BJ (cell line): ENCODE measurements at regions not wholly inside any gene's neighbourhood (a gene's known extent, or its start where the extent isn't known, plus 50 kb on each side); places are given as distances from the start of the nearest gene placed in this dataset.

Experiments used
- CTCF ChIA-PET: fragments of 350-600 bp; formaldehyde crosslinking; extraction: SDS; loops from one replicate; lab custom pipeline; 2021; ENCODE audit warnings: antibody characterized with exemption, inconsistent platforms; lab: Yijun Ruan, JAX
- POLR2A ChIA-PET: fragments of 300-600 bp; sonication (Branson Sonifier 250); formaldehyde crosslinking; extraction: SDS; loops from one replicate; lab custom pipeline; 2021; ENCODE audit warnings: antibody characterized with exemption; lab: Charles Lee
- DNase-seq: peaks from one replicate; pipeline ENCODE4 v3.0.0-alpha.2; 2011; ENCODE audit warnings: low read depth
- H3K27me3 ChIP-seq: 2 replicates; pipeline ENCODE4 v1.6.0; 2011; ENCODE audit warnings: low read length; ENCODE audit not compliant: control insufficient read depth, insufficient read depth
- H3K36me3 ChIP-seq: 2 replicates; pipeline ENCODE4 v1.5.1; 2011; ENCODE audit warnings: low read length; ENCODE audit not compliant: control insufficient read depth, insufficient read depth
- H3K4me3 ChIP-seq: 2 replicates; pipeline ENCODE4 v1.5.1; 2011; ENCODE audit warnings: low read depth, mild to moderate bottlenecking, control low read depth, low read length
- TF ChIP-seq, protein P1 (sequence below): IDR thresholded peaks from 2 replicates; pipeline ENCODE4 v1.5.1; 2011; ENCODE audit warnings: low read depth, mild to moderate bottlenecking, control low read depth, inconsistent platforms, low read length, moderate library complexity; ENCODE audit not compliant: insufficient read depth

DNA sequence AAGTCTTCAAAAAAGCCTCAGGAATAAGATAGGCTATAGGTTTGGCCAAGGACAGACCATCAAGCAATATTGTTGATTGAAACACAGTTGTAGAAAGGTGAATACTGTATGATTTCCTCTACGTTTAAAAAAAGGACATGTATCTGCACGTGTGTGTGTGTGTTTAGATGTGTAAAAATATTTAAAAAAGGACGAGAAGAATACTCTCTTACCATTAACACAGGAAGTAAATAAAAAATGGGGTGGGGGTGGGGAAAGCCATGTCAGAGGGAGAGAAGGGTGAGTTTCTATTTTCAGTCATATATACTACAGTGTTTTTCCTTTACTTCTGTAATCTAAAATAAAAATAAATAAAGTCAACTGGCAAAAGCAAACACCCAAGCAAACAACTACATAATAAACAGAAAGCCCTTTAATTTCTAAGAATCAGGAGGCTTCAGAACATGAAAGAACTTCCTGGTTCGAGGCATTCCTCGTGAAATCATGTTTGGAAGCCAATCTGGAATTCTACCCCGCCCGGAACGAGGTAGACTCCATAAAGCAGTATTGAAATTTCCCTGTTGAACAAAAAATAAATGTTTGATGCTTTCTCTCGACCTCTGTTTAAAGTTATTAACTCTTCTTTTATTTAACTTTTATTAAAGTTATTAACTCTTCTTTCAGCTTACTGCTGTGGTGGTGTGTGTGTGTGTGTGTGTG is 158.1 kb upstream of the ZNF217 start:
- H3K36me3 ChIP-seq = no peaks in the 10 kb centered on the region
- TF ChIP-seq, protein P1, sequence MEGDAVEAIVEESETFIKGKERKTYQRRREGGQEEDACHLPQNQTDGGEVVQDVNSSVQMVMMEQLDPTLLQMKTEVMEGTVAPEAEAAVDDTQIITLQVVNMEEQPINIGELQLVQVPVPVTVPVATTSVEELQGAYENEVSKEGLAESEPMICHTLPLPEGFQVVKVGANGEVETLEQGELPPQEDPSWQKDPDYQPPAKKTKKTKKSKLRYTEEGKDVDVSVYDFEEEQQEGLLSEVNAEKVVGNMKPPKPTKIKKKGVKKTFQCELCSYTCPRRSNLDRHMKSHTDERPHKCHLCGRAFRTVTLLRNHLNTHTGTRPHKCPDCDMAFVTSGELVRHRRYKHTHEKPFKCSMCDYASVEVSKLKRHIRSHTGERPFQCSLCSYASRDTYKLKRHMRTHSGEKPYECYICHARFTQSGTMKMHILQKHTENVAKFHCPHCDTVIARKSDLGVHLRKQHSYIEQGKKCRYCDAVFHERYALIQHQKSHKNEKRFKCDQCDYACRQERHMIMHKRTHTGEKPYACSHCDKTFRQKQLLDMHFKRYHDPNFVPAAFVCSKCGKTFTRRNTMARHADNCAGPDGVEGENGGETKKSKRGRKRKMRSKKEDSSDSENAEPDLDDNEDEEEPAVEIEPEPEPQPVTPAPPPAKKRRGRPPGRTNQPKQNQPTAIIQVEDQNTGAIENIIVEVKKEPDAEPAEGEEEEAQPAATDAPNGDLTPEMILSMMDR = no peak
- CTCF ChIA-PET = interaction anchor here (1.6 kb wide), 1 partner anchor 13 kb away, joined by 3 read pairs; no protein-coding TSS in a partner anchor
- H3K4me3 ChIP-seq = no peak overlapping the region
- no peak for DNase-seq
- POLR2A ChIA-PET = interaction anchor here (0.6 kb wide), 1 partner anchor 13 kb away, joined by 3 read pairs; no protein-coding TSS in a partner anchor
- no peaks in the 10 kb centered on the region for H3K27me3 ChIP-seq

DNA sequence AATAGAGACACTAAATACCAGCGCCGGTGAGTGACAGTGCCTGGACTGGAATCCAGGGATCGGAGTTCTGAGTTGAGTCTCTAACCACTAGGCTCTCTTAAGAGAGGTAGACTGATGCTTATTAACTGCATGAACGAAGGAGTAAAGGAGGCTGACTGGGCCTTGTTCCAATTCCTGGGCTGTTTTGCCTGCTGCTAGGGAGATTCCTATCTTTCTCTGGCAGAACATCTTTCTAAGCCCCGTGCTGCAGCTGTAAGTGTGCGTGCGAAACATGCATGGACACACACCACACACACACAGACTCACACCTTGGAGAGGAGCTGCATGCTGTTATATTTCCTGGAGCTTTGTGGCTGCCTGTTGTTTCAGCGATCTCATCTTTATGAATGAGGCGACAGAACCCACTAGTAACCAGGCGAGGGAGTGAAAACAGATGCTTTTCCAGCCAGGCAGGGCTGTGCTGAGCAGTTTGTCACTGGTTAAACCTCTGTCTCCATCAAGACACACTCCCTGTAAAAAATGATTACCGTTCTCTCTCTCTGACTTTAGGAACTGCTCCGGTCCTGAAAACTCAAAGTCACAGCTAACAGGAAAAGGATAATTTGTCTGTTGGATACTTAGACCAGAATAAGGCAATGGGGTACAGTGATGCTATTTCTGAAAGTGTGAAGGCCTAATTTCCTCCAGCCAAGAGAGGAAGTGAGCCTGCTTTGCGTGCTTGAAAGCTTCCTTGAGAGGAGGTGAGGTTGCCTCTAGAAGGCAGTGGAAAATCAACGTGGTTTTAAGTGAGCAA is 157.4 kb upstream of the ZNF217 start:
- TF ChIP-seq, protein P1 = no peak
- no peak overlapping the region for H3K4me3 ChIP-seq
- POLR2A ChIA-PET = interaction anchor here (0.6 kb wide), 1 partner anchor 12 kb away, joined by 3 read pairs; no protein-coding TSS in a partner anchor
- peak; percentile 95 for DNase-seq
- H3K27me3 ChIP-seq = no peaks in the 10 kb centered on the region
- no peaks in the 10 kb centered on the region for H3K36me3 ChIP-seq
- CTCF ChIA-PET = interaction anchor here (0.9 to 2.3 kb wide), 2 partner anchors 10 to 165 kb away, joined by 3 to 8 read pairs; no protein-coding TSS in a partner anchor

DNA sequence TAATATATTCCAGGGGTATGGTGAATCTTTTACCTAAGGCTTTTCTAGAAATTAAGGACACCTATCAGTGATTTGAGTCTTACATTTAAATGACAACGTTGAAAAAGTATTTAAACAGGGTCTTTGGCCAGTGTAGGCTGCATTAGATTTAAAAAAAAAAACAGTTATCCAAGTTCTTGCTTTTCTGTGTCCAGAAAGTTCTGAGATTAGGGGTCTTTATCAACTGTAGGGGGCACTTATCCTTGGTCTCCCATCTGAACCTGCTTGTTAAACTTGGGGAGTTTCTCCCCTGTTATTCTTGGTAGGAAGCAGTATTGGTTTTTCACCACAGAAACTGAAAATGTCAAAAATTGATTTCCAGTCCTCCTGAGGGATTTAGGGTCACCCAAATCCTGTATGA is 155.9 kb upstream of the ZNF217 start:
- ChIA-PET CTCF (interaction anchor here (0.7 to 2.3 kb wide), 4 partner anchors 9 to 37 kb away, joined by 3 to 8 read pairs (median 4); no protein-coding TSS in a partner anchor), POLR2A (no interaction called here)
- H3K4me3 ChIP-seq = no peak overlapping the region

DNA sequence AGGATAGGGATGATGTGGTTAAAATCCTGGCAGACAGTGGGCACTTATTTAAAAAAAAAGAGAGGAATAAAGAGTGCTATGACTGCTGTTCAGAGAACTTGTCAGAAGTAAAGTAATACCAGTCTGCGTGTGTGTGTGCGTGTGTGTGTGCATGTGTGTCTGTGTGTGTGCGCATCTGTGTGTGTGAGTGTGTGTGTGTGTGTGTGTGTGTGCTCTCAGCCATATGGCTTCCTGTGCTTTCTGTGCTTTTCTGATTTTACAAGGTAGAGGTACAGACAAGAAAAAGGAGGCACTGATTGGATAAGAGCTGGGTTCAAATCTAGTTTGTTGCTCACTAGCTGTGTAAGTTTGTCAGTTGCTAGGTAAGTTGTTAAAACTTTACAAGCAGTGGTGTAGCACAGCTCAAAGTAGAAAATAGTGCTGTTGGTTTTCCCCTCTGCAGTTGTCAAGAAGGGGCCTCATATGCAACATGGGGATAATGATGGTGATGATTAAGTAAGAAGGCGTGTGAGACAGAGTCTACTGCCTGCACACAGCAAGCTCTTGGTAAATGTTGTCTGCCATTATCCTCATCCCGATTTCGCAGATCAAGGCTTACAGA is 155.3 kb upstream of the ZNF217 start:
- no peak for DNase-seq
- Histone ChIP-seq H3K36me3 (no peaks in the 10 kb centered on the region), H3K27me3 (no peaks in the 10 kb centered on the region), H3K4me3 (no peak overlapping the region)
- TF ChIP-seq, protein P1 = no peak
- ChIA-PET POLR2A (interaction anchor here (0.6 kb wide), 1 partner anchor 13 kb away, joined by 3 read pairs; no protein-coding TSS in a partner anchor), CTCF (interaction anchor here (0.7 to 2.3 kb wide), 4 partner anchors 8 to 38 kb away, joined by 3 to 8 read pairs (median 4); no protein-coding TSS in a partner anchor)

More for the DNA sequence above, 155.9 kb upstream of the ZNF217 start:
- TF ChIP-seq, protein P1 = no peak
- DNase-seq = no peak
- Histone ChIP-seq H3K27me3 (no peaks in the 10 kb centered on the region), H3K36me3 (no peaks in the 10 kb centered on the region)
